Transverse colon (tissue), 4 donors: ENCODE measurements at regions not wholly inside any gene's neighbourhood (a gene's known extent, or its start where the extent isn't known, plus 50 kb on each side); places are given as distances from the start of the nearest gene placed in this dataset.

Experiments used
- CTCF ChIP-seq, 5 experiments: fragments of 200-600 bp in 3 of 5; fragments of 450-650 bp in 2 of 5; sonication (generic) in 3 of 5; IDR thresholded peaks; 1 replicate in 2 of 5; 2 replicates in 3 of 5; pipeline ENCODE4 v1.5.1; 2016 to 2017; ENCODE audit warnings: antibody characterized with exemption in 5 of 5, inconsistent platforms in 3 of 5, mild to moderate bottlenecking in 2 of 5, moderate library complexity in 1 of 5
- EP300 ChIP-seq: sonication (generic); formaldehyde crosslinking; IDR thresholded peaks from one replicate; pipeline ENCODE4 v1.6.1; 2017; ENCODE audit warnings: antibody characterized with exemption, low read depth
- POLR2AphosphoS5 ChIP-seq, 3 donors: sonication (generic); formaldehyde crosslinking; IDR thresholded peaks; one replicate each; pipeline ENCODE4 v1.6.1; 2016; ENCODE audit warnings: antibody characterized with exemption in 3 of 3

- TF ChIP-seq CTCF (IDR thresholded peaks at IDR 0.05) = no peak
- no peak for TF ChIP-seq POLR2AphosphoS5 (IDR thresholded peaks at IDR 0.05)
- TF ChIP-seq EP300 = no peak
Measured at GRCh38 chr1:104259481-104259880, 509.8 kb downstream of the AMY1C start.
